Body of pancreas (tissue), 4 donors: ENCODE measurements at regions not wholly inside any gene's neighbourhood (a gene's known extent, or its start where the extent isn't known, plus 50 kb on each side); places are given as distances from the start of the nearest gene placed in this dataset.

Experiments
- ATAC-seq: fragments of 150-250 bp; one replicate; pipeline ENCODE4 v1.9.1; 2016
- DNase-seq, 4 donors: peaks; one replicate each; pipeline ENCODE4 v3.0.0-alpha.2; 2019
- H3K27ac ChIP-seq, 4 donors: fragments of 200-600 bp; sonication (generic); 1 replicate in 3 of 4; 2 replicates in 1 of 4; pipeline versions ENCODE4 v1.5.1 to v1.6.1; 2016 to 2019; ENCODE audit warnings: mild to moderate bottlenecking in 1 of 4, mixed read lengths in 1 of 4, moderate library complexity in 1 of 4
- H3K27me3 ChIP-seq, 2 donors: fragments of 200-600 bp; sonication (generic); one replicate each; pipeline ENCODE4 v1.6.0; 2016; ENCODE audit warnings: mild to moderate bottlenecking in 1 of 2
- H3K36me3 ChIP-seq, 2 donors: fragments of 200-600 bp; sonication (generic); replicated peaks in 1 of 2; 2 replicates each; pipeline ENCODE4 v1.5.1; 2016; ENCODE audit warnings: low read depth in 2 of 2; ENCODE audit not compliant: insufficient read depth in 1 of 2
- H3K4me1 ChIP-seq: fragments of 200-600 bp; sonication (generic); one replicate; pipeline ENCODE4 v1.6.0; 2016
- H3K4me3 ChIP-seq, 2 donors: fragments of 200-600 bp; sonication (generic); 1 replicate in 1 of 2; 2 replicates in 1 of 2; pipeline ENCODE4 v1.5.1; 2016 to 2019
- H3K9me3 ChIP-seq, 3 donors: fragments of 200-600 bp; sonication (generic); 1 replicate in 2 of 3; 2 replicates in 1 of 3; pipeline ENCODE4 v1.5.1; 2016
- POLR2A ChIP-seq, 3 donors: fragments of 450-650 bp; IDR thresholded peaks; one replicate each; pipeline ENCODE4 v1.6.1; 2016; ENCODE audit warnings: antibody characterized with exemption in 3 of 3, mild to moderate bottlenecking in 2 of 3
- WGBS, 2 donors: methylation state at CpG; one replicate each; pipeline ENCODE4 v1.1.5; 2017; 5-methylcytosine and 5-hydroxymethylcytosine counted together
- intact Hi-C: fragments of 100-400 bp; cut with DNase I; formaldehyde crosslinking; loops from one replicate; pipeline ENCODE4 v1.15.1; 2023
- TF ChIP-seq, protein P1 (sequence below), 7 experiments: fragments of 450-650 bp in 4 of 7; fragments of 200-600 bp in 3 of 7; sonication (generic) in 3 of 7; IDR thresholded peaks; one replicate each; pipeline ENCODE4 v1.5.1; 2016 to 2019; ENCODE audit warnings: antibody characterized with exemption in 7 of 7

DNA sequence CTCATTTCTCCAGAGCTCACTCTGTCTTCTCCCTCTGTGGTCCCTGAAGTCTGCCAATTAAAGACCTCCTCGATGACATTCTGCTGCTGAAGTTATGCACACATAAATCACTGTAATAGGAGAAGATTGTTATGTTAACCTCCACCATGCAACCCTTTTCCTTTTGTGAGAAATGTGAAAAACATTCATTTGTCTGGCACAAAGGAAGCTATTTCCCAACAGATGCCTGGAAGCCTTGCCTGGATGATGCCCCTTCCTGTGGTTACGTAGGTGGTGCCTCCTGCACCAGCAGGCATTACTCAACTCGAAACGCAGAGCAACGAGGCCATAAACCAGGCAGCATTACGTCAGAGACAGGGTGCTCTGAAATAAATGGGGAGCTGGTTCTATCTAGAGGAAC, 327.4 kb upstream of the ZNF507 start:
- Histone ChIP-seq H3K4me3 (no peak overlapping the region), H3K4me1 (no peaks in the 10 kb centered on the region), H3K27me3 (no peaks in the 10 kb centered on the region), H3K27ac (no peak overlapping the region), H3K9me3 (no peaks in the 10 kb centered on the region), H3K36me3 (no peaks in the 10 kb centered on the region)
- DNase-seq (no peak), ATAC-seq (no peak)
- intact Hi-C loops: no loop called here
- no peak for TF ChIP-seq POLR2A (IDR thresholded peaks at IDR 0.05)
- TF ChIP-seq, protein P1, sequence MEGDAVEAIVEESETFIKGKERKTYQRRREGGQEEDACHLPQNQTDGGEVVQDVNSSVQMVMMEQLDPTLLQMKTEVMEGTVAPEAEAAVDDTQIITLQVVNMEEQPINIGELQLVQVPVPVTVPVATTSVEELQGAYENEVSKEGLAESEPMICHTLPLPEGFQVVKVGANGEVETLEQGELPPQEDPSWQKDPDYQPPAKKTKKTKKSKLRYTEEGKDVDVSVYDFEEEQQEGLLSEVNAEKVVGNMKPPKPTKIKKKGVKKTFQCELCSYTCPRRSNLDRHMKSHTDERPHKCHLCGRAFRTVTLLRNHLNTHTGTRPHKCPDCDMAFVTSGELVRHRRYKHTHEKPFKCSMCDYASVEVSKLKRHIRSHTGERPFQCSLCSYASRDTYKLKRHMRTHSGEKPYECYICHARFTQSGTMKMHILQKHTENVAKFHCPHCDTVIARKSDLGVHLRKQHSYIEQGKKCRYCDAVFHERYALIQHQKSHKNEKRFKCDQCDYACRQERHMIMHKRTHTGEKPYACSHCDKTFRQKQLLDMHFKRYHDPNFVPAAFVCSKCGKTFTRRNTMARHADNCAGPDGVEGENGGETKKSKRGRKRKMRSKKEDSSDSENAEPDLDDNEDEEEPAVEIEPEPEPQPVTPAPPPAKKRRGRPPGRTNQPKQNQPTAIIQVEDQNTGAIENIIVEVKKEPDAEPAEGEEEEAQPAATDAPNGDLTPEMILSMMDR (IDR thresholded peaks at IDR 0.05): no peak
- 34 to 39% methylated on average over 5 to 6 of the region's 6 CpGs for WGBS, 2 donors

DNA sequence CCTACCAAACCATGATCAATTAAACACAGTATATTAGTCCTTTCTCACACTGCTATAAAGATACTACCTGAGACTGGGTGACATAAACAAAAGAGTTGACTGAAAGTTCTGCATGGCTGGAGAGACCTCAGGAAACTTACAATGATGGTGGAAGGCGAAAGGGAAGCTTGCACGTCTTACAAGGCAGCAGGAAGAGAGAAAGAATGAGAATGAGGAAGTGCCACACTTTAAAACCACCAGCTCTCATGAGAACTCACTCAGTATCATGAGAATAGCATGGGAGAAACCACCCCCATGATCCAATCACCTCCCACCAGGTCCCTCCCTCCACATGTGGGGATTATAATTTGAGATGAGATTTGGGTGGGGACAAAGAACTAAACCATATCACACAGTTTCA, 324.9 kb upstream of the ZNF507 start:
- WGBS, 2 donors: 49 to 57% methylated on average over 2 of the region's 2 CpGs
- ATAC-seq (no peak), DNase-seq (no peak)
- H3K4me3 ChIP-seq: no peak overlapping the region
- no peaks in the 10 kb centered on the region for H3K36me3 ChIP-seq
- intact Hi-C loops: no loop called here
- no peaks in the 10 kb centered on the region for H3K4me1 ChIP-seq
- no peak for TF ChIP-seq POLR2A (IDR thresholded peaks at IDR 0.05)
- TF ChIP-seq, protein P1 (IDR thresholded peaks at IDR 0.05): no peak
- no peak overlapping the region for H3K27ac ChIP-seq
- H3K27me3 ChIP-seq: no peaks in the 10 kb centered on the region
- H3K9me3 ChIP-seq: no peaks in the 10 kb centered on the region

DNA sequence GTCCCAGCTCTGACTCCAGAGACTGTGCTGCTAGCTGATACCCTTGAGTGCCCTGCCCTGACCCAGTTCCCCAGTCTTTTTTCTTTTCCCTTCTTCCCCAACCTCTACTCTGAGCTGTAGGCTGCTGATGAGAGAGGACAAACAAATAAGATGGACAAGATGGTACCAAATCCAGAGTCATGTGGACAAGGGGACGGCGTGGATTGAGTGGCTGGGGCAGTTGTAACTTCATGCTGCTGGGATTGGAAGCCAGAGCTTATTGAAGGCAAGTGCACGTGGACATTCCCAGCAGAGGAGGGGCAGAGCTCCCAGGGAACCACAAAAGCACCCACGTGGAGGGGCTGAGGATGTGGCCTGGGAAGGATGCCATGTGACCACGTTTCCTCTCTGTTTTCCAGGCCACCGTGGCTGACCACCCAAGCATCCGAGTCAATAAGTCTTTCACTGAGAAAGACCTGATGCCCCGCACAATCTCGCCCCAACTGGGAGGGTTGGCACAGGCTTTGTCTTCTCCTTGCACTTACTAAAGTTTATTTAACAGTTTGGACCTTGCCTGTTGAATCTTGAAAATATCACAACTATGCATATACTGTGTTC, 323.3 kb upstream of the ZNF507 start:
- no peak overlapping the region for H3K4me3 ChIP-seq
- H3K27ac ChIP-seq: no peak overlapping the region
- DNase-seq: no peak
- no peaks in the 10 kb centered on the region for H3K36me3 ChIP-seq
- H3K4me1 ChIP-seq: no peaks in the 10 kb centered on the region
- H3K9me3 ChIP-seq: no peaks in the 10 kb centered on the region
- no peaks in the 10 kb centered on the region for H3K27me3 ChIP-seq
- no peak for TF ChIP-seq POLR2A (IDR thresholded peaks at IDR 0.05)
- TF ChIP-seq, protein P1 (IDR thresholded peaks at IDR 0.05): no peak
- 37 to 52% methylated on average over 9 of the region's 9 CpGs for WGBS, 2 donors
- intact Hi-C loops: no loop called here
- no peak for ATAC-seq

DNA sequence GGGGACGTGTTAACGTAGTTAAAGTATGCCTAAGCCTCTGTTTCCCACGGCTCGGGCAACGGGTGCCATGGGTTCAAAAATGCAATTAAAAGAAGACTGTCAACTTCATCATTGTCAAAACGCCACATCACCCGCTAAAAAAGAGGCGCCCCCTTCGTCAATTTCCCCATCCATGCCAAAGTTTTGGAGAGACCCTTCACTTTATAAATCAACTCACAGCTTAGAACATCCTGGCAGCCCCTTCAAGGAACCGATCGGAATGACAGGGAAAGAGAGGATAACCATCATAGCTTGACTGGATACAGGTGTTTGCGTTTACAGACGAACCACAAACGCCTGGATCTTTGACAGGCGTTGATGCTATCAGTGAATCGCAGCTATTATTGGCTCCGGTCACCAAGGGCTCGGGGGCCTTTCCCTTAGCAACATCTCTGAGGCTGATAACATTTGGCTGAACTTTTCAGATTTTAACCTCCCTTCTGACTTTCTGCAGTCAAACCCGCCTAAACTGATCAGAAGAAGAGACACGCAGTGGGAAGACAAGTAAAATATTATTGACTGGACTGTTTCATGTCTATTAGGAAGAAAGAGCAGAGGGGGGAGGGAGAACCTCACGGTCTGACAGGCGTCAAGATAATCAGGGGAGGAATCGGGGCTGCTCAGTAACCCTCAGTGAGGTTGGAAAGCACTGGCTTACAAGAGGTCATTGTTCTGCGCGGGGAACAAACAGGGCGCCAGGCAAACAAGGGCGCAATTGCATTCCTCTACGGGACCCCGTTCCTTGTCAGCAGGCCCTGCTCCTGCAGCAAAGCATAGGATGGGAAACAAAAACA, 322.5 kb upstream of the ZNF507 start:
- no peak overlapping the region for H3K4me3 ChIP-seq
- H3K27me3 ChIP-seq: no peaks in the 10 kb centered on the region
- DNase-seq (no peak), ATAC-seq (no peak)
- no peaks in the 10 kb centered on the region for H3K36me3 ChIP-seq
- H3K9me3 ChIP-seq: no peaks in the 10 kb centered on the region
- no peaks in the 10 kb centered on the region for H3K4me1 ChIP-seq
- H3K27ac ChIP-seq: no peak overlapping the region
- intact Hi-C loops: no loop called here
- 9 to 10% methylated on average over 26 to 29 of the region's 29 CpGs for WGBS, 2 donors
- no peak for TF ChIP-seq POLR2A (IDR thresholded peaks at IDR 0.05)
- TF ChIP-seq, protein P1 (IDR thresholded peaks at IDR 0.05): no peak

DNA sequence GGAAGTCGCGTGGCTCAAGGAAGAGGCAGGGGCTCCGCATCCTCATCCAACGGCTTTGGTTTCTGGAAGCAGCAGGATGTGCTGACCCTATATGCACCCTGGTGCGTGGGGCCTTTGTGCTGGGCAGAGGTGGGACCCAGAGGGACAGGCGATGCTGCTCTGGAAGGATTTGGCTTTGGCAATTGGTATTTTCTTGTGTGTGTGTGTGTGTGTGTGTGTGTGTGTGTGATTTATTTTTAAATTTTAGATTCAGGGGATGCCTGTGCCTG, 321.9 kb upstream of the ZNF507 start:
- no peak overlapping the region for H3K27ac ChIP-seq
- no peak overlapping the region for H3K4me3 ChIP-seq
- 15 to 17% methylated on average over 6 of the region's 6 CpGs for WGBS, 2 donors
- no peaks in the 10 kb centered on the region for H3K36me3 ChIP-seq
- no peaks in the 10 kb centered on the region for H3K9me3 ChIP-seq
- no peaks in the 10 kb centered on the region for H3K4me1 ChIP-seq
- TF ChIP-seq POLR2A (IDR thresholded peaks at IDR 0.05): no peak
- TF ChIP-seq, protein P1 (IDR thresholded peaks at IDR 0.05): no peak
- ATAC-seq (no peak), DNase-seq (no peak)
- intact Hi-C loops: no loop called here
- H3K27me3 ChIP-seq: no peaks in the 10 kb centered on the region
